Neural progenitor cell (in vitro differentiated cells): ENCODE measurements at regions not wholly inside any gene's neighbourhood (a gene's known extent, or its start where the extent isn't known, plus 50 kb on each side); places are given as distances from the start of the nearest gene placed in this dataset.

Source experiments
- EZH2 ChIP-seq: fragments of 200-600 bp; sonication (generic); IDR thresholded peaks from 2 replicates; pipeline ENCODE4 v1.6.1; 2017; ENCODE audit warnings: antibody characterized with exemption, mild to moderate bottlenecking, moderate library complexity
- EZH2phosphoT487 ChIP-seq: fragments of 200-600 bp; sonication (generic); IDR thresholded peaks from 2 replicates; pipeline ENCODE4 v1.6.1; 2017; ENCODE audit warnings: antibody characterized with exemption
- TF ChIP-seq, protein P1 (sequence below): fragments of 200-600 bp; sonication (generic); IDR thresholded peaks from 2 replicates; pipeline ENCODE4 v1.5.1; 2017; ENCODE audit warnings: antibody characterized with exemption, mild to moderate bottlenecking

GRCh38 chr6:14852375-14852774 lies 393.5 kb upstream of the JARID2 start:
- TF ChIP-seq, protein P1, sequence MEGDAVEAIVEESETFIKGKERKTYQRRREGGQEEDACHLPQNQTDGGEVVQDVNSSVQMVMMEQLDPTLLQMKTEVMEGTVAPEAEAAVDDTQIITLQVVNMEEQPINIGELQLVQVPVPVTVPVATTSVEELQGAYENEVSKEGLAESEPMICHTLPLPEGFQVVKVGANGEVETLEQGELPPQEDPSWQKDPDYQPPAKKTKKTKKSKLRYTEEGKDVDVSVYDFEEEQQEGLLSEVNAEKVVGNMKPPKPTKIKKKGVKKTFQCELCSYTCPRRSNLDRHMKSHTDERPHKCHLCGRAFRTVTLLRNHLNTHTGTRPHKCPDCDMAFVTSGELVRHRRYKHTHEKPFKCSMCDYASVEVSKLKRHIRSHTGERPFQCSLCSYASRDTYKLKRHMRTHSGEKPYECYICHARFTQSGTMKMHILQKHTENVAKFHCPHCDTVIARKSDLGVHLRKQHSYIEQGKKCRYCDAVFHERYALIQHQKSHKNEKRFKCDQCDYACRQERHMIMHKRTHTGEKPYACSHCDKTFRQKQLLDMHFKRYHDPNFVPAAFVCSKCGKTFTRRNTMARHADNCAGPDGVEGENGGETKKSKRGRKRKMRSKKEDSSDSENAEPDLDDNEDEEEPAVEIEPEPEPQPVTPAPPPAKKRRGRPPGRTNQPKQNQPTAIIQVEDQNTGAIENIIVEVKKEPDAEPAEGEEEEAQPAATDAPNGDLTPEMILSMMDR, result no peak
- TF ChIP-seq EZH2 (no peak), EZH2phosphoT487 (no peak)
